Prostate gland (tissue), 2 donors: ENCODE measurements at regions not wholly inside any gene's neighbourhood (a gene's known extent, or its start where the extent isn't known, plus 50 kb on each side); places are given as distances from the start of the nearest gene placed in this dataset.

Experiments
- DNase-seq: peaks from one replicate; pipeline ENCODE4 v3.0.0-alpha.2; 2019; ENCODE audit warnings: low spot score
- H3K27ac ChIP-seq, 2 donors: fragments of 200-600 bp; sonication (generic); 2 replicates each; pipeline ENCODE4 v1.5.1; 2017 to 2019
- H3K27me3 ChIP-seq: fragments of 200-600 bp; sonication (generic); replicated peaks from 2 replicates; pipeline ENCODE4 v1.5.1; 2019; ENCODE audit not compliant: insufficient read depth
- H3K36me3 ChIP-seq, 2 donors: fragments of 200-600 bp; sonication (generic); 1 replicate in 1 of 2; 2 replicates in 1 of 2; pipeline versions ENCODE4 v1.5.1 to v1.8.1; 2017 to 2019
- H3K4me1 ChIP-seq: fragments of 200-600 bp; sonication (generic); replicated peaks from 2 replicates; pipeline ENCODE4 v1.5.1; 2019
- H3K4me3 ChIP-seq, 2 donors: fragments of 200-600 bp; sonication (generic); 2 replicates each; pipeline ENCODE4 v1.5.1; 2017 to 2019
- H3K9me3 ChIP-seq: fragments of 200-600 bp; sonication (generic); 2 replicates; pipeline ENCODE4 v1.5.1; 2017
- POLR2A ChIP-seq: fragments of 450-650 bp; IDR thresholded peaks from one replicate; pipeline ENCODE4 v1.6.1; 2016; ENCODE audit warnings: antibody characterized with exemption, mild to moderate bottlenecking
- POLR2AphosphoS5 ChIP-seq: sonication (generic); formaldehyde crosslinking; IDR thresholded peaks from one replicate; pipeline ENCODE4 v1.6.1; 2017; ENCODE audit warnings: antibody characterized with exemption
- WGBS: methylation state at CpG from one replicate; pipeline ENCODE4 v1.1.5; 2018; 5-methylcytosine and 5-hydroxymethylcytosine counted together
- intact Hi-C: fragments of 100-400 bp; cut with DNase I; formaldehyde crosslinking; loops from one replicate; pipeline ENCODE4 v1.14.2; 2022
- TF ChIP-seq, protein P1 (sequence below), 4 experiments: fragments of 200-600 bp in 2 of 4; fragments of 450-650 bp in 2 of 4; sonication (generic) in 2 of 4; IDR thresholded peaks; 1 replicate in 3 of 4; 2 replicates in 1 of 4; pipeline ENCODE4 v1.5.1; 2016 to 2019; ENCODE audit warnings: antibody characterized with exemption in 4 of 4, mild to moderate bottlenecking in 2 of 4, moderate library complexity in 2 of 4

DNA sequence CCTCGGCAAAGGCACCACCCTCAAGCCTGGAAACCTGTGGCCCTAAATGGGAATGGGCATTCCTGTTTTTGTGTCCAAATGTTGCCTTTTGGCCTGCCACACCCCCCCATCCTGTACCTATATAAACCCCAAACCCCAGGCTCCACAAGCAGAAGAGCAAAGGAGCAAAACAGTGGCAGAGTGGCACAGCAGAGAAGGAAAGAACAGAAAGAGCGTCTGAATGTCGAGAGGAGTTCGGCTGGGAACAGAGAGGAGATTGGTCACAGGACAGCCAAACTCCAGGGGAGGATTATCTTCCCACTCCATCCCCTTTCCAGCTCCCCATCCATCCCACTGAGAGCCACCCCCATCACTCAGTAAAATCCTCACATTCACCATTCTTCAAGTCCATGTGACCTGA lies 58.0 kb upstream of the PREP start:
- intact Hi-C loops = no loop called here
- no peaks in the 10 kb centered on the region for H3K36me3 ChIP-seq
- no peak overlapping the region for H3K27ac ChIP-seq
- WGBS = 96% methylated on average over 4 of the region's 4 CpGs
- H3K4me1 ChIP-seq = no peaks in the 10 kb centered on the region
- H3K27me3 ChIP-seq = no peaks in the 10 kb centered on the region
- no peak for TF ChIP-seq POLR2AphosphoS5
- TF ChIP-seq, protein P1, sequence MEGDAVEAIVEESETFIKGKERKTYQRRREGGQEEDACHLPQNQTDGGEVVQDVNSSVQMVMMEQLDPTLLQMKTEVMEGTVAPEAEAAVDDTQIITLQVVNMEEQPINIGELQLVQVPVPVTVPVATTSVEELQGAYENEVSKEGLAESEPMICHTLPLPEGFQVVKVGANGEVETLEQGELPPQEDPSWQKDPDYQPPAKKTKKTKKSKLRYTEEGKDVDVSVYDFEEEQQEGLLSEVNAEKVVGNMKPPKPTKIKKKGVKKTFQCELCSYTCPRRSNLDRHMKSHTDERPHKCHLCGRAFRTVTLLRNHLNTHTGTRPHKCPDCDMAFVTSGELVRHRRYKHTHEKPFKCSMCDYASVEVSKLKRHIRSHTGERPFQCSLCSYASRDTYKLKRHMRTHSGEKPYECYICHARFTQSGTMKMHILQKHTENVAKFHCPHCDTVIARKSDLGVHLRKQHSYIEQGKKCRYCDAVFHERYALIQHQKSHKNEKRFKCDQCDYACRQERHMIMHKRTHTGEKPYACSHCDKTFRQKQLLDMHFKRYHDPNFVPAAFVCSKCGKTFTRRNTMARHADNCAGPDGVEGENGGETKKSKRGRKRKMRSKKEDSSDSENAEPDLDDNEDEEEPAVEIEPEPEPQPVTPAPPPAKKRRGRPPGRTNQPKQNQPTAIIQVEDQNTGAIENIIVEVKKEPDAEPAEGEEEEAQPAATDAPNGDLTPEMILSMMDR (IDR thresholded peaks at IDR 0.05) = no peak
- H3K9me3 ChIP-seq = no peaks in the 10 kb centered on the region
- H3K4me3 ChIP-seq = no peak overlapping the region
- no peak for DNase-seq

DNA sequence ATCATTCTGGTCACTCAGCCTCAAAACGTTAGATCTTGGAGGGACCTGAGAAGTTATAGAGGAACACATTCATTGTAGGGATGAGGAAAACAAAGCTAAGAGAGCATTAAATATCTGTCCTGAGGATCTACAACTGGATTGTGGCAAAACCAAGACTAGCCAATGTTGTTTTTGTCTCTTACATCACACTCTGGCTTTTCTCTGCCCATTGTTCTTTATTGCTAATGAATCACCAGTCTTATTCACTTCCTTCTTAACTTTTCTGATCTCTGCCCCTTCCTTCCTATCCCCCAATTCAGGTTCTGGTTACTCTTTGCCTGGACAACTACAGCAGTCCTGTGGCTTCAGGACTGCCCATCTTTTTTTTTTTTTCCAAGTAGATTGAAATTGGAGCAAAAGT lies 57.0 kb upstream of the PREP start:
- intact Hi-C loops = no loop called here
- Histone ChIP-seq H3K36me3 (no peaks in the 10 kb centered on the region), H3K27ac (no peak overlapping the region), H3K4me1 (no peaks in the 10 kb centered on the region), H3K4me3 (no peak overlapping the region), H3K9me3 (no peaks in the 10 kb centered on the region), H3K27me3 (no peaks in the 10 kb centered on the region)
- TF ChIP-seq, protein P1 (IDR thresholded peaks at IDR 0.05) = no peak
- TF ChIP-seq POLR2A = no peak
- TF ChIP-seq POLR2AphosphoS5 = no peak
- DNase-seq = no peak
- WGBS = 85% methylated on average over 1 of the region's 1 CpG

DNA sequence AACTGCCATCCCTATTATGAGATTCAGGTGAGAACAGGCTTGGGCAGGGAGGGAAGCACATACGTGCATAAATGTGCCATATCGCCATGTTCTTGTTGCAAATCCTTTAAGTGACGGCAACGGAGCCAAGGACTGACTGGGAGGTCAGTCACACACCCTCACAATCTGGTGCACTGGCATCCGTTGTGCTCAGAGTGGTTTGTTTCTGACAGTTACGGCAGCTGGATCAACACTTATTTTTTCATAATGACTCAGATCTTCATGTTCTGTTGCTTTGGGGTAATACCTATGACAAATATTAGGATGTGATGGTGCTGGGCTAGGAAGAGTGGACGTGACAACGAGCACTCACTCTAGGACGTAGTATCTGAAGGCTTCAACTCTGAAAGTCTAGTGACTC lies 56.2 kb upstream of the PREP start:
- 80% methylated on average over 9 of the region's 9 CpGs for WGBS
- no peak for DNase-seq
- intact Hi-C loops = no loop called here
- Histone ChIP-seq H3K4me1 (no peaks in the 10 kb centered on the region), H3K4me3 (no peak overlapping the region), H3K27ac (no peak overlapping the region), H3K27me3 (no peaks in the 10 kb centered on the region), H3K36me3 (no peaks in the 10 kb centered on the region), H3K9me3 (no peaks in the 10 kb centered on the region)
- no peak for TF ChIP-seq POLR2AphosphoS5
- TF ChIP-seq, protein P1 (IDR thresholded peaks at IDR 0.05) = no peak
- TF ChIP-seq POLR2A = no peak

DNA sequence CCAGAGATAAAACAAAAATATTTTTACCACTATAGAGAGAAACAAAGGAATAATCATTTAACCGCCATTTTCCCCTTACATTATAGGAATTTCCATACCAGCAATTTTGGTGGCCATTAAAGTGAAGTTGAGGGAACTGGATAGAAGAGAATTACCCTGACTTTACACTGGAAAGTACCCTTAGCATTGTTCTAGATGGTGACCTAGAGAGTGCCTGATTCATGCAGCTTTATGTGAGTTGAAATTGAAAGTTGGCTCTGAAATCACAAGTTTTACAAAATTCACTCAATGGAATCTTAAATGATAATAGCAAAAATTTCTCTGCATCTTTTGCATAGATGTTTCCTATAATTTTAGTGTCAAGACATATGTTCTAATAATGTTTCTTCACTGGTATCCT lies 55.7 kb upstream of the PREP start:
- no peak for DNase-seq
- Histone ChIP-seq H3K4me1 (no peaks in the 10 kb centered on the region), H3K9me3 (no peaks in the 10 kb centered on the region), H3K27ac (no peak overlapping the region), H3K36me3 (no peaks in the 10 kb centered on the region), H3K4me3 (no peak overlapping the region), H3K27me3 (no peaks in the 10 kb centered on the region)
- intact Hi-C loops = no loop called here
- TF ChIP-seq POLR2AphosphoS5 = no peak
- TF ChIP-seq POLR2A = no peak
- TF ChIP-seq, protein P1 (IDR thresholded peaks at IDR 0.05) = no peak
- WGBS = 100% methylated on average over 1 of the region's 1 CpG

DNA sequence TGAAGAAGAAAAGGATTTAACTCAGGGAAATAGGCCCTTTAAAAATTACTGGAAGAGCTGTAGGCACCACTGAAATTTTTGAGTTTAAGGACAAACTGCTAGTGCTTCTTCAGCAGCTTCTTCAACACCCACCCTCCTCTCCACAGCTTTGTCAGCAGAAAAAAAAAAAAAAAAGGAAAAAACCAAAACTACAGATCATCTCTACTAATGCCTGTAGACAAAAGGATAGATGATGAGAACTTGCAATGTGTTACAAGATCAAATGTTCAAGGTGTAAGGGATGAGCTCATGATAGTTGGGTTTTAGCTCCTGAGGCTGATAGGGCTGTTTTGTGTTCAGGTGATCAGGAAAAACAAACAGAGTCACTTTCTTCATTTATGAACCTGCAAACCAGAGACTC lies 55.2 kb upstream of the PREP start:
- Histone ChIP-seq H3K4me3 (no peak overlapping the region), H3K9me3 (no peaks in the 10 kb centered on the region), H3K27me3 (no peaks in the 10 kb centered on the region), H3K27ac (no peak overlapping the region), H3K36me3 (no peaks in the 10 kb centered on the region), H3K4me1 (no peaks in the 10 kb centered on the region)
- no peak for DNase-seq
- intact Hi-C loops = no loop called here
- TF ChIP-seq POLR2AphosphoS5 (no peak), POLR2A (no peak)
- TF ChIP-seq, protein P1 (IDR thresholded peaks at IDR 0.05) = no peak
